Upper lobe of left lung (tissue), 4 donors: ENCODE measurements at regions not wholly inside any gene's neighbourhood (a gene's known extent, or its start where the extent isn't known, plus 50 kb on each side); places are given as distances from the start of the nearest gene placed in this dataset.

Source experiments
- EP300 ChIP-seq, 4 donors: sonication (generic); formaldehyde crosslinking; IDR thresholded peaks; one replicate each; pipeline ENCODE4 v1.5.1; 2017; ENCODE audit warnings: antibody characterized with exemption in 4 of 4, control low read depth in 2 of 4
- TF ChIP-seq, protein P1 (sequence below), 6 experiments: fragments of 450-650 bp in 4 of 6; fragments of 200-600 bp in 2 of 6; sonication (generic) in 2 of 6; IDR thresholded peaks; one replicate each; pipeline ENCODE4 v1.5.1; 2016 to 2019; ENCODE audit warnings: antibody characterized with exemption in 6 of 6

DNA sequence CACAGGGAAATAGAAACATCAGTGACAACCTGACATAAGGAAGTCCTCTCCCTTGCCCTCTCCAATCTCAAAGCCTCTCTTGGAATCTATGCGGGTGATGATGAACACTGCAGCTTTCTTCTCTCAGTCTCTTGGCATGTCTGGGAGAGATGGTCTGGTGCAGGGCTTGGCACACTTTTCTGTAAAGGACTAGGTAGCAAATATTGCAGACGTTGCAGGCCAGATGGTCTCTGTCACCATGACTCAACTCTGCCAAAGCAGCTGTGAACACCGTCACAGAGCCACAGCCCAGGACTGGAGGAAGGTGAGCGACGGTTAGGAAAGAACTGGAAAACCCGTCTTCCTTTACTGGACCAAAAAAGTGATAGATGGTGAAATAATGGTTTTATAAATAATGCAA lies 591.0 kb upstream of the TMEM132C start:
- TF ChIP-seq, protein P1, sequence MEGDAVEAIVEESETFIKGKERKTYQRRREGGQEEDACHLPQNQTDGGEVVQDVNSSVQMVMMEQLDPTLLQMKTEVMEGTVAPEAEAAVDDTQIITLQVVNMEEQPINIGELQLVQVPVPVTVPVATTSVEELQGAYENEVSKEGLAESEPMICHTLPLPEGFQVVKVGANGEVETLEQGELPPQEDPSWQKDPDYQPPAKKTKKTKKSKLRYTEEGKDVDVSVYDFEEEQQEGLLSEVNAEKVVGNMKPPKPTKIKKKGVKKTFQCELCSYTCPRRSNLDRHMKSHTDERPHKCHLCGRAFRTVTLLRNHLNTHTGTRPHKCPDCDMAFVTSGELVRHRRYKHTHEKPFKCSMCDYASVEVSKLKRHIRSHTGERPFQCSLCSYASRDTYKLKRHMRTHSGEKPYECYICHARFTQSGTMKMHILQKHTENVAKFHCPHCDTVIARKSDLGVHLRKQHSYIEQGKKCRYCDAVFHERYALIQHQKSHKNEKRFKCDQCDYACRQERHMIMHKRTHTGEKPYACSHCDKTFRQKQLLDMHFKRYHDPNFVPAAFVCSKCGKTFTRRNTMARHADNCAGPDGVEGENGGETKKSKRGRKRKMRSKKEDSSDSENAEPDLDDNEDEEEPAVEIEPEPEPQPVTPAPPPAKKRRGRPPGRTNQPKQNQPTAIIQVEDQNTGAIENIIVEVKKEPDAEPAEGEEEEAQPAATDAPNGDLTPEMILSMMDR (IDR thresholded peaks at IDR 0.05) = no peak
- no peak for TF ChIP-seq EP300 (IDR thresholded peaks at IDR 0.05)
